ENCODE measurements at regions not wholly inside any gene's neighbourhood (a gene's known extent, or its start where the extent isn't known, plus 50 kb on each side); places are given as distances from the start of the nearest gene placed in this dataset.
A peak's percentile ranks its signal among the peaks of the same experiment; 100 is the strongest.

DNA sequence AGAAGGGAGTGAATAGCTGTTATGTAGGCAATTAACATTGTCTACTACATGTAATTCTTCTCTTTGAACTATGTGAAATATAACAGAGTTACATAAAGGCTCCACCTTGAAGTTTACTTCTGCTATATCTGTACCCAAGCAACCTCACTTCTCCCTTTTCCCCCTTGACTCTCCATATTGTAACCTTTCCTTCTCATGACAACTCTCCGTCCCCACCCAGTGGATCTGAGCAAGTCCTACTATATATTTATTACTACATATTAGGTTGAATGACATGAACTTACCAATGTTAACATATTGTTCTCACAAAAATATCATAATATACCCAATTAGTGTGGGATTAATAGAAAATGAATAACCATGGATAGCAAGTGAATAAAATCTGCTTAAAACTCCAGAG, 93.2 kb upstream of the ATP8A1 start:
- DNase-seq = peak in 9 of 56 donors; percentile 1 to 29 (median 3)

- DNase-seq = no peak
Measured at GRCh38 chr4:42747971-42748370, 91.1 kb upstream of the ATP8A1 start.

GRCh38 chr4:42736527-42737195, 79.8 kb upstream of the ATP8A1 start:
- peak in 7 of 56 donors; percentile 1 to 5 (median 4) for DNase-seq

DNA sequence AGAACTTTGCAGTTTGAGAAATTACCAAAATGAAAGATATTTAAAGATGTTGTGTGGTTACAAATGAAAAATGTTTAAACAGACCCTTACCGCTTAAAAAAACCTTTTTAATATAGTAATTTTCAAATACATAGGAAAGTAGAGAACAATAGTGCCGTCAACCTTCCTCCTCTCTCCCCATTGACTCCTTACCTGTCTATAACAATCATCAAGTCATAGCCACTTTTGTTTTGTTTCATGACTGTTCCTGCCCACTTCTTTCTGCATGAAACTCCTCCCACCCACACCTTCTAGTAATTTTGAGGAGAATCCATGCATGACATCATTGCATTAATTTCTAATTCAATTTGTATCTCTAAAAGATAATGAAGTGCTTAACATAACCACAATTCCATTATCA, 76.5 kb upstream of the ATP8A1 start:
- no peak for DNase-seq

- DNase-seq = no peak
Measured at GRCh38 chr4:42732776-42733175, 75.9 kb upstream of the ATP8A1 start.

- no peak for DNase-seq
Measured at GRCh38 chr4:42729505-42730237, 72.8 kb upstream of the ATP8A1 start.

- DNase-seq = no peak
Measured at GRCh38 chr4:42724451-42724850, 67.5 kb upstream of the ATP8A1 start.

DNA sequence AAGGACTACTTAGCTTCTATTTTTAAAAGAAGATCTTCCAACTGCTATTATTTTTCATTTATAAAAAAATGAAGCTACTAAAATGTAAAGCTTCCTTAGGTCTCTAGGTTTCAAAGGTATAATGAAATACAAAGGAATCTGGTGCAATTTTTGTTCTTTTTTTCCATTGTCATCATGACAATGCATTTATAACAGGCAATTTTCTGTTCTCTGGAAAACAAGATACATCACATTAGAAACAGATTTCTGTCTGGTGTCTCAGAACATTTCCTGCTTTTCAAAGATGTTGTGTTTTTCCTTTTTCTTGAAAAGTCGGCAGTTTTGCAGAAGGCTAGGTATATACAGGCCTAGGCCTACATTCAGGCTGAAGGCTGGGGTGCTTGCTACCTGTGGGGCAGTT, 63.6 kb upstream of the ATP8A1 start:
- DNase-seq = no peak

DNA sequence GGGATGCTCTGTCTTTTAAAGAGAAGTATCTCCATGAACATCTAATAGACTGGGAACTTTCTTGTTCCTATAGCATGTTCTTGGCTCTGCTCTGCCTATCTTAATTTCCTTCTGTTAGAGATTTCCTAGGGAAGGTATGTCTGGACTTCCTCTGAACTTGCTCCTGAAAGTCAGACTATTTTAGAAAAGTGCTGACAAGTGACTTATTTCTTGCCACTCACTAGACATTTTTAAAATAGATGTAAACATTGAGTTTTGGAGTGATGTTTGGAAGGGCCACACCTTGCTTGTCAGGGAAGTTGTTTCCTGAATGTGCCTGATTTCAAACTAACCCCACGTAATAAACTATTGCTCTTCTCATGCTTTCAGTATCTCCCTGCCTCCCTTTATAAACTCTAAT, 62.4 kb upstream of the ATP8A1 start:
- no peak for DNase-seq

- no peak for DNase-seq
Measured at GRCh38 chr4:42718336-42718735, 61.4 kb upstream of the ATP8A1 start.

- DNase-seq = no peak
Measured at GRCh38 chr4:42716996-42717395, 60.1 kb upstream of the ATP8A1 start.

- no peak for DNase-seq
Measured at GRCh38 chr4:42715807-42716482, 59.0 kb upstream of the ATP8A1 start.

DNA sequence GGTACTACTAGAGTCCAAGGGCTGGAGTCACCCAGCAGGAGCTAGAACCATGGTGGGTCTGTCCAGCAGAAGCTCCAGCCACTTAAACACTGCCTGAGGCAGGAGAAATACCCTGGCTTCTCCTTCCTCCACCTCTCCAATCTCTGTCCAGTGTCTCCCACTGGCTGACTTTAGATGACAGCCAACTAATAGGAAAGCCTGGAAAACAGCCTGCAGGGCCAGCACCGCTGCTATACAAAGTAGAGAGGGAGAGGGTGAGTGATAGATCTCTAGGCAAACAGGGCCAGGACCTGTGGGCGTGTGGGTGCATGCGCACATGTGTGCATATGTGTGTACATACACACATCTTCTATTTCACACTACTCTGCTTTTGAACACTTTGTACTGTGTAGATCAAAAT, 56.5 kb upstream of the ATP8A1 start:
- no peak for DNase-seq

DNA sequence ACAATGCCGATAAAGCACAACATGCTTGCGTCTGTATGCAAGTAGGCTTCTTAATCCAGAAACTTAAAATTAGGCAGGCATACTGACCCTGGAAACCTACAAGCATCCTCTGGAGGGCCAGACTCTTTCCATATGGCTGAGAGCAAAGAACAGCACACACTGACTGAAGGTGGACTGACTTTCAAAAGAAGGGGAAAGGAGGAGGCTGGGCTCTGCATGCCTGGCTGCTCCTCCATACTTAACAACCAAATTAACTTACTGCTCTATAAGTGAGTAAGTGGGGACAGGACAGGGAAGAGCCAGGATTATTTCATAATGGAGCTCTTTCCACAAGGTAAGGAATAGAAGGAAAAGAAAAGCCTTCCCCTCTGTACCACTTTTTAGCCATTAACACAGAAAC, 55.9 kb upstream of the ATP8A1 start:
- no peak for DNase-seq

- DNase-seq = no peak
Measured at GRCh38 chr4:42711496-42711895, 54.6 kb upstream of the ATP8A1 start.

DNA sequence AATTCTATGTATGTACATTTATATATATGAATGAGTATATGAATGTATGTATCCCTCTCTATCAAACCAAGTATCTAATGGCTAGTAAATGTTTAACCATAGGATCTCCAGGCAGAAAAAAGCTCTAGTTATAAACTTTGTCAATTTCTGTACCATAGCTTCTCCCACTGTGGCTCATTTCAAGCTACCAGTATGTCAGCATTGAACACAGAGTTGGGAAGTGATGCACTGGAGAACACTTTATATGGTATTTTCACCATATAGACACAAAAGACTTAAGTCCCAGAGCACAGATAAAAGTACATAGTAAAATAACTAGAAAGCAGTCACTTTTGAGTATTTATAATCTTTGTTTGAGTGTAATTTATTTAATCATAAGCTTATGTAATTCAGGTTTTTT, 53.9 kb upstream of the ATP8A1 start:
- no peak for DNase-seq

- DNase-seq = peak in 14 of 56 donors; percentile 1 to 39 (median 20)
Measured at GRCh38 chr4:42710329-42710728, 53.4 kb upstream of the ATP8A1 start.

DNA sequence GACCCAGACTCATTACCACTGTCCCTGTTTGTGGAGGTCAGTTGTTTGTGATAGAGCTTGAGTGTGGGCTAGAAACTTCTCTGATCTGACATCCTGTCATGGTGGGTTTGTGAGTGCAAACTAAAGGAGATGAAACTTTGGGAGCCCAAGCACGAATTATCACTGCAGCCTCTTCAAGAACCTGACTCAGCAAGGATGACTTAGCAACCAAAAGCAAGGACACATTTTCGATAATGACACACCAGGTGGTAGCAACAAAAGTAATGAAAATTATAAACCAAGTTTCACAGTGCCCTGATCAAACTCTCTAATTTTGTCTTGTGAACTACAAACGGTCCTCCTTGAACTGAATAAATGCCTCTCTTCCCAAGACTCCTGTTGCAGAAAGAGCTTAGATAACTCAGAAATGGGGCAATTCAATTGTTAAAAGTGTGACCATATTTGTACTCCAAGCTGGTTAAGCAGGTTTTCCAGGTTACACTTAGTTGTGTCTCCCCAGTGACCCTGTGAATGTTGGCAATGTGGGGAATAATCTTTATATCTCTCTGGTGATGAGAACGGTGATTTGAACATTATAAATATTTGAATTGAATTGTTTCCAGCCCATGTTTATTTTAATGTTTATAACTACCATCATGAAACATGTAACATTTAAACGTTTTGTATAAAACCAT, 52.6 kb upstream of the ATP8A1 start:
- DNase-seq = no peak

- DNase-seq = no peak
Measured at GRCh38 chr4:42708625-42709024, 51.7 kb upstream of the ATP8A1 start.
